Hematopoietic multipotent progenitor cell treated with erythropoietin and hydrocortisone succinate and interleukin-3 and kit ligand, for 15 days (in vitro differentiated cells): ENCODE measurements at regions not wholly inside any gene's neighbourhood (a gene's known extent, or its start where the extent isn't known, plus 50 kb on each side); places are given as distances from the start of the nearest gene placed in this dataset.
"Not testable (repeated sequence)": the region's sequence is repeated elsewhere in the genome, so short reads cannot be mapped to it uniquely, and the experiment has no call there.

Experiments
- DNase-seq: peaks from one replicate; pipeline ENCODE4 v3.0.0-alpha.2; 2015; ENCODE audit warnings: low spot score

DNA sequence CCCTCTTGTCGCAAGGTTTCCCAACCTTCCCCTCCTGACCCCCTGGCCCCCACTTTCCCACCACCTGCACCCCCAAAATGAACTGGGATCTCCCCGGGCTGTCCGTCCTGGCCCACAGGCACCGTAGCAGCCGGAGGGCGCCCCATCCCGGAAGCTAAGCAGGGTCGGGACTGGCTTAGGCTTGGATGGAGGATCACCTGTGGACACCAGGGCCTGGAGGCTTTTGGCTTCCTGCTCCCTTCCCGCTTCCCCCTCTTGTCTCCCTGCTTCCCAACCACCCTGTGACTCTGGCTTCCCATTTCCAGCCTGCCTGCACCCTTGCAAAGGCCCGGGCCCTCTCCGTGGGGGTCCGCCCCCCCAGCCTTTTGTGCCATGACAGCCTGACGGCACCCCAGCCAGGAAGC is 2291.3 kb downstream of the TP53TG3F start:
- no peak for DNase-seq

DNA sequence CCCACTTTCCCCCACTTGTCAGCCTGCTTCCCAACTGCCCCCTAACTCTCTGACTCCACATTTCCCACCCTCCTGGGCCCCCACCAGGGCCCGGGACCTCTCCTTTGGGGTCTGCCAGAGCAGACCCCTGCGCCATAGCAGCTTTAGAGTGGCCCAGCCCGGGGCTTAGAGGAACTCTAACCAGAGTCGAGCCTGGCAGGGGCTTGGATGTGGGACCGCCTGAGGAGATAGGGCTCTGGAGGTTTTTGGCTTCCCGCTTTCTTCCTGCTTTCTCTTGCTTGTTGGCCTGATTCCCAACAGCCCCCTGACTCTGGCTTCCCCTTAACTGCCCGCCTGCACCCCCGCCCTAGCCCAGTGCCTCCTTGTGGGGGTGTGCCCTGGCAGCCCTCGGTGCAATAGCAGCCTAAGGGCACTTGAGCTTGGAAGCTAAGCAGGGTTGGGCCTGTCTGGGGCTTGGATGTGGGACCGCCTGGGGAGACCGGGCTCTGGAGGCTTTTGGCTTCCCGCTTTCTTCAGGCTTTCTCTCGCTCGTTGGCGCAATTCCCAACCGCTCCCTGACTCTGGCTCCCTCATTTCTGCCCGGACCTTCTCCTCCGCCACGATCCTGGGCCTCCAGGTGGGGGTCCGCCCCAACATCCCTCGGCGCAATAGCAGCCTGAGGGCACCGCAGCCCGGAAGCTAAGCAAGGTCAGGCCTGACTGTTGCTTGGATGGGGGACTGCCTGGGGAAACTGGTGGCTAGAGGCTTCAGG is 2292.0 kb downstream of the TP53TG3F start:
- DNase-seq, result no peak

- no peak for DNase-seq
Observed at GRCh38 chr16:35752012-35752772, 2292.8 kb downstream of the TP53TG3F start.

- no peak for DNase-seq
Observed at GRCh38 chr16:35752773-35753558, 2293.6 kb downstream of the TP53TG3F start.

DNA sequence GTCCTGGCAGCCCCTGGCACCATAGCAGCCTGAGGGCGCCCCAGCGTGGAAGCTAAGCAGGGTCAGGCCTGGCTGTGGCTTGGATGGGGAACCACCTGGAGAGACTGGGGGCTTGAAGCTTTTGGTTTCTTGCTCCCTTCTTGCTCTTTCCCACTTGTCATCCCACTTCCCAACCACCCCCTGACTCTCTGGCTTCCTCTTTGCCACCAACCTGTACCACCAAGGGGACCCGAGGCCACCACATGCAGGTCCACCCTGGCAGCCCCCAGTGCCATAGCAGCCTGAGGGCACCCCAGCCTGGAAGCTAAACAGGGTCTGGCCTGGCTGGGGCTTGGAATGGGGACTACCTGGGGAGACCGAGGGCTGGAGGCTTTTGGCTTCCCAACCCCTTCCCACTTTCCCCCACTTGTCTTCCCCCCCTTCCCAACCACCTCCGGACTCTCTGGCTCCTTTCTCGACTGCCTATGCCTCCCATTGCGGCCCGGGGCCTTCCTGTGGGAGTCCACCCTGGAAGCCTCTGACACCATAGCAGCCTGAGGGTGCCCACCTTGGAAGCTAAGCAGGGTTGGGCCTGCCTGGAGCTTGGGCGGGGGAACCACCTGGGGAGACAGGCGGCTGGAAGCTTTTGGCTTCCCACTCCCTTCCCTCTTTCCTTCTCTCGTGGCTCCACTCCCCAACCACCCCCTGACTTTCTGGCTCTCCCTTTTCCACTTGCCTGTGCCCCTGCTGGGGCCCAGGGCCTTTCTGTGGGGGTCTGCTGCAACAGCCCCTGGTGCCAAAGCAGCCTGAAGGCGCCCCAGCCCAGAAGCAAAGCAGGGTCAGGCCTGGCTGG is 2294.4 kb downstream of the TP53TG3F start:
- no peak for DNase-seq

- no peak for DNase-seq
Observed at GRCh38 chr16:35754391-35755369, 2295.3 kb downstream of the TP53TG3F start.

DNA sequence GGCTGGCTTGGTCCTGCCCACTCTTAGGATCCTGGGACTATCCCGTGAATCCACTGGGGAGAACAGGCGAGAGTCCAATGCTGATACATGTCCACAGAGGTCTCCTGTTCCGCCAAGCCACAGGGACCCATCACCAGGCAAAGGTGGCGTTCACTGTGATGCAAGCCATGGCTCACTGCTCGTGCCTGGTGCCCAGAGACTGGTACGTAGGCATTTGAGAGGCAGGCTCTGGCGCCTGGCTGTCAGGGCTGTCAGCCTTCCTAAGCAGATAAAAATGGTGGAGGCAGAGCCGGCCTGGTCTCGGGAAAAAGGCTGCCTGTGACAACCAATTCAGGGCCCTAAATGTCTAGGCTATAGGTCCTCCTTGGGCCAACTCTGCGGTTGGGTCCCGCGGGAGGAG is 2329.0 kb downstream of the TP53TG3F start:
- no peak for DNase-seq

DNA sequence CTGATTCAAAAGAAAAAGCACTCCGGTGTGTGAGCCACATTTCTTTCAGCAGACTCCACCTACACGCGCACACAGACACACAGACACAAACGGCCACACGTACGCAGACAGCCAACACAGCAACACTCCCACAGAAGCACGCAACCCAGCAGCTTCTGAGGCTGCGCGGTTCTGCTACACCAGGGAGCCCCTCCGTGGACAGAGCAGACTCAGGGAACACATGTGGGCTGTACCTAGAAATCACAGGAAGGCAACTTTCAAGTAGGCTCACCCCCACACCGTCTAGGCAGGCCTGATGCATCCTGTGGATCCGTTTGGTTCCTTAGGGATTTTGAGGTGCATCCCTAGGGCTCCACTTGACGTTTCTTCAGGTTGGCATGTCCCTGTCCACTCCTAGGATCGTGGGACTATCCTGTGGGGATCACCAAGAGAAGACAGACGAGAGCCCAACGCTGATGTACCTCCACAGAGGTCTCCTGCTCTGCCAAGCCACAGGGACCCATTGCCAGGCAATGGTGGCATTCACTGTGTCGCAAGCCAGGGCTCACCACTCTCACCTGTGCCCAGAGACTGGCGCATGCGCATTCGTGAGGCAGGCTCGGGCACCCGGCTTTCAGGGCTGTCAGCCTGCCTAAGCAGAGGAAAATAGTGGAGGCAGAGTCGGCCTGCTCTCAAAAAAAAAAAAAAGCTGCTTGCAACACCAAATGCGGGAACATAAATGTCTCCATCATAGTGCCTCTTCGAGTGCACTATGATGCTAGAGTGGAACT is 2333.3 kb downstream of the TP53TG3F start:
- DNase-seq, result no peak

DNA sequence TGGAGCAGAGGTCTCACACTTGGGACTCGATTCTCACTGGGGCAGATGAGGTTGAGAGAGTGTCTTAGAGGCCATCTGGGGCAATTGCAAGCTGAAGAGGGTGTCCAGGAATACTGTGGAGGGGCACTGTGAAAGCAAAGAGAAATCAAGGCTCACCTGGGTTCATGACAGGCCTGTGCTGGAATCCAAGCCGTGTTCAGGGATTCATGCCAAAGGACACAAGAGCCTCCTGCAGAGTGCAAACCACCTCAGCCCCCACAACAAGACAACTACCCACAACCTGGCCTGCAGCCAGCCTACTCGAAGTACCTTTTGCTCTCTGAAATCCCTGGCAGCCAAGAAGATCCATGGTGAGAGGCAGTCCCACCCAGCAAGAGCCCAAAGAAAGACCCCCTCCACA is 2334.2 kb downstream of the TP53TG3F start:
- no peak for DNase-seq

- DNase-seq, result no peak
Observed at GRCh38 chr16:35794896-35795295, 2335.5 kb downstream of the TP53TG3F start.

DNA sequence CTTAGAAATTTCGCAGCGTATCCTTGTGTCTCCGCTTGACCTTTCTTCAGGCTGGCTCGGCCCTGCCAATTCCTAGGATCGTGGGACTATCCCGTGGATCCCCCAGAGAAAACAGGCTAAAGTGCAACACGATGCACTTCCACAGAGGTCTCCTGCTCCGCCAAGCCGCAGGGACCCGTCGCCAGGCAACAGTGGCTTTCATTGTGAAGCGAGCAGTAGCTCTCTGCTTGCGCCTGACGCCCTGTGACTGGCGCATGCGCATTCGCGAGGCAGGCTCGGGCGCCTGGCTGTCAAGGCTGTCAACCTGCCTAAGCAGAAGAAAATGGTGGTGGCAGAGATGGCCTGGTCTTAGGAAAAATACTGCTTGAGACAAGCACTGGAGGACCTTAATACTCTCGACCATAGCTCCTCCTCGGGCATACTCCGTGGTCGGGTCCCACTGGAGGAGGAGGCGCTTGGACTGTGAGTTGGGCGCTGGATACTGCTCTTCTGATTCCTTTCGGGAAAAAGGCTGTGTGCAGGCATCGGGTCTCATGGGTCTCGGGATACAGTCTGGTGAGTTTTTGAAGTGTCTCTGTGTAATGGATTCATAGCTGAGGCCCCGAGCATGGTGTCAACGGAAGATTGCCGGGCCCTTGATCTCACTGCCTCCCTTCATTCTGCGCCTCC is 2336.1 kb downstream of the TP53TG3F start:
- no peak for DNase-seq

DNA sequence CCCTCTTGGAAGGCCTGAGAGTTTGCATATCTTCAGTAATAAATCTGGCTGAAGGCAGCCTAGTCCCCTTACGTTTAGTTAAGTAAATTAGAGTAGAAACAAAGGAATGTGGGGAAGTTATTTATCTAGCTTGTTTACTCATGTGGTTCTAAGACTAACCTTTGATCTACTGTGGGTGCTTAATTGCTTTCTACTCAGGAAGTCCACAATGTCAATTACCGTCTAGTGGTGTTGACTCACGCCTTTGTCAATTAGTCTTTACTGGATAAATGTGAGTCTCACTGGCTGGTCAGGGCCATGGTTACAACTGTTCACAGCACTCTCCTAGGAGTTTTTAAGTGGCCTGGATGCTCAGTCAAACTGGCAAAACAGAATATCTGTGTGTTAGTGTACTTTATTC is 2338.4 kb downstream of the TP53TG3F start:
- DNase-seq, result no peak

- DNase-seq, result no peak
Observed at GRCh38 chr16:35798885-35799426, 2339.5 kb downstream of the TP53TG3F start.

- not testable (repeated sequence) for DNase-seq
Observed at GRCh38 chr16:35804465-35804864, 2345.1 kb downstream of the TP53TG3F start.

- DNase-seq, result no peak
Observed at GRCh38 chr16:35823342-35823741, 2363.9 kb downstream of the TP53TG3F start.

DNA sequence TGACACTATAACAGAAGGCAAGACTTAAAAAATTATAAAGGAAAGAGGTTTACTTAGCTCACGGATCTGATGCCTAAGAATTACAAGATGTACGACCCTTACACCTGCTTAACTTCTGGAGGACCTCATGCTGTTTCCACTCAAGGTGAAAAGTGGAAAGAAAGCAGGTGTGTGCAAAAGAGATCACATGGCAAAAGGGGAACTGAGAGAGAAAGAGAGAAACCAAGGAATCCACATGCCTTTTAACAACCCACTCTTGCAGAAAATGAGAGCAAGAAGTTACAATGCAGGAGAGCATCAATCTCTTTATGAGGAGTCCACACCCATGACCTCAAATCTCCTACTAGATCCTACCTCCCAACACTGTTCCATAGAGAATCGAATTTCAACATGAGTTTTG is 2382.2 kb downstream of the TP53TG3F start:
- no peak for DNase-seq

DNA sequence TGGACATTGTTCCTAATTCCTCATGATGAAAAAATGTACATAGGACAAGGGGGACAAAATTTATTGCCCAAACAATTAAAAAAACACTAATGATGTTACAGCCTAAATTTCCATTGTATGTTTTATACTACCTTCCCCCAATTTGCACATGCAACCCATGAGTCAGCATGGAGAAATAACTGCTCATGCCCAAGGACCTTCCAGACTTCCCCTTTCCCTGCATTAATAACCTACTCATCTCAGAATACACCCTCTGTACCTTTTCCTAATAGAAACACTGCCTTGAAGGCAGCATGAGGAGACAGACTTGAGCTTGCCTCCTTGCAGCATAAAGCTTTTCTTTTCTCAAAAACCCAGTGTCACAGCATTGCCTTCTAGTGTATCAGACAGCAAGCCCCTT is 2402.8 kb downstream of the TP53TG3F start:
- DNase-seq, result no peak

DNA sequence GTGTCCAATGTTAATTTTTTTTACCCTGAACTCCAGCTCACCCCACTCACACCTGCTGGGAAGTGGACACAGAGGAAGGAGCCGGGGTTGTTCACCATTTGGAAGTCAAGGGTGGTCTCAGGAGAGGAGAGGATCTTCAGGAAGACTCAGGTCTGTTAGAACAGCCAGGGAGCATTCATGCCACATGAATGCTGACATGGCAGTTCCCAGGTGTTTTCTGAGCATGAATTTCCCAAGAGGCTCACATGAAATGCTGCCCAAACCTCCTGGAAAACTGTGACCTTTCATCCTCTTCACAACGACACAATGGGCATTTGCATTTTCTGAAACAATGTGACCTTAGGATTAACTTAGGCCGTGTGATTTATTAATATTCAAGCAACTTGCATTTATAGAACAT is 2409.2 kb downstream of the TP53TG3F start:
- no peak for DNase-seq

- no peak for DNase-seq
Observed at GRCh38 chr16:35873472-35873871, 2414.1 kb downstream of the TP53TG3F start.
